HUES6 (cell line): ENCODE measurements at regions not wholly inside any gene's neighbourhood (a gene's known extent, or its start where the extent isn't known, plus 50 kb on each side); places are given as distances from the start of the nearest gene placed in this dataset.

Experiments used
- H3K27ac ChIP-seq: 2 replicates; pipeline ENCODE4 v1.7.0; 2013; ENCODE audit warnings: low read depth, mild to moderate bottlenecking, low read length, inconsistent platforms
- H3K27me3 ChIP-seq: 2 replicates; pipeline ENCODE4 v1.6.1; 2013; ENCODE audit warnings: low read length; ENCODE audit not compliant: control insufficient read depth, insufficient read depth
- H3K36me3 ChIP-seq: 2 replicates; pipeline ENCODE4 v1.6.1; 2013; ENCODE audit warnings: low read length; ENCODE audit not compliant: control insufficient read depth, insufficient read depth
- H3K4me1 ChIP-seq: 2 replicates; pipeline ENCODE4 v1.6.1; 2013; ENCODE audit warnings: low read length; ENCODE audit not compliant: control insufficient read depth, insufficient read depth
- H3K4me3 ChIP-seq: 2 replicates; pipeline ENCODE4 v1.5.1; 2013; ENCODE audit warnings: low read depth, low read length
- H3K9ac ChIP-seq: one replicate; pipeline ENCODE4 v1.6.1; 2013; ENCODE audit warnings: mild to moderate bottlenecking, low read length
- H3K9me3 ChIP-seq: 2 replicates; pipeline ENCODE4 v1.6.1; 2013; ENCODE audit warnings: low read depth, low read length; ENCODE audit not compliant: control insufficient read depth, insufficient read depth

- Histone ChIP-seq H3K27me3 (peaks cover 36% of the 10 kb centered on the region), H3K9me3 (no peaks in the 10 kb centered on the region), H3K27ac (no peak overlapping the region), H3K4me3 (peak overlapping the region; percentile 21; the same call in 1 of the 2 replicates), H3K36me3 (no peaks in the 10 kb centered on the region), H3K4me1 (peaks cover 60% of the 10 kb centered on the region), H3K9ac (peak overlapping the region; percentile 3)
Observed at GRCh38 chr16:85330006-85330693, 217.9 kb upstream of the CIBAR2 start.

- H3K4me1 ChIP-seq, result peaks cover 66% of the 10 kb centered on the region
- no peak overlapping the region for H3K27ac ChIP-seq
- H3K9me3 ChIP-seq, result no peaks in the 10 kb centered on the region
- H3K36me3 ChIP-seq, result no peaks in the 10 kb centered on the region
- peak overlapping the region; percentile 21; the same call in 1 of the 2 replicates for H3K4me3 ChIP-seq
- H3K27me3 ChIP-seq, result peaks cover 39% of the 10 kb centered on the region
- peak overlapping the region; percentile 3 for H3K9ac ChIP-seq
Observed at GRCh38 chr16:85330694-85331188, 218.5 kb upstream of the CIBAR2 start.

- no peaks in the 10 kb centered on the region for H3K9me3 ChIP-seq
- no peak overlapping the region for H3K9ac ChIP-seq
- no peak overlapping the region for H3K27ac ChIP-seq
- no peaks in the 10 kb centered on the region for H3K36me3 ChIP-seq
- peaks cover 68% of the 10 kb centered on the region for H3K4me1 ChIP-seq
- no peak overlapping the region for H3K4me3 ChIP-seq
- peaks cover 45% of the 10 kb centered on the region for H3K27me3 ChIP-seq
Observed at GRCh38 chr16:85331688-85332087, 219.4 kb upstream of the CIBAR2 start.

GRCh38 chr16:85332175-85332574 lies 219.9 kb upstream of the CIBAR2 start:
- Histone ChIP-seq H3K36me3 (no peaks in the 10 kb centered on the region), H3K27me3 (peaks cover 45% of the 10 kb centered on the region), H3K4me3 (no peak overlapping the region), H3K9ac (no peak overlapping the region), H3K9me3 (no peaks in the 10 kb centered on the region), H3K4me1 (peaks cover 63% of the 10 kb centered on the region), H3K27ac (no peak overlapping the region)

GRCh38 chr16:85333337-85333736 lies 221.1 kb upstream of the CIBAR2 start:
- Histone ChIP-seq H3K9me3 (no peaks in the 10 kb centered on the region), H3K27ac (no peak overlapping the region), H3K36me3 (no peaks in the 10 kb centered on the region), H3K27me3 (peaks cover 45% of the 10 kb centered on the region), H3K9ac (no peak overlapping the region), H3K4me1 (peaks cover 58% of the 10 kb centered on the region), H3K4me3 (no peak overlapping the region)

GRCh38 chr16:85333744-85334640 lies 221.7 kb upstream of the CIBAR2 start:
- Histone ChIP-seq H3K27ac (no peak overlapping the region; the same call in 1 of the 2 replicates), H3K9me3 (no peaks in the 10 kb centered on the region), H3K4me1 (peaks cover 55% of the 10 kb centered on the region), H3K4me3 (peak overlapping the region; percentile 48), H3K27me3 (peaks cover 45% of the 10 kb centered on the region), H3K9ac (peak overlapping the region; percentile 46), H3K36me3 (no peaks in the 10 kb centered on the region)

- Histone ChIP-seq H3K4me1 (peaks cover 48% of the 10 kb centered on the region), H3K9me3 (no peaks in the 10 kb centered on the region), H3K36me3 (no peaks in the 10 kb centered on the region), H3K4me3 (peak overlapping the region; percentile 48), H3K27ac (peak overlapping the region; percentile 4; the same call in 1 of the 2 replicates), H3K27me3 (peaks cover 45% of the 10 kb centered on the region), H3K9ac (peak overlapping the region; percentile 66)
Observed at GRCh38 chr16:85334718-85335583, 222.7 kb upstream of the CIBAR2 start.

- H3K4me3 ChIP-seq, result peak overlapping the region; percentile 48
- no peaks in the 10 kb centered on the region for H3K36me3 ChIP-seq
- peak overlapping the region; percentile 66 for H3K9ac ChIP-seq
- H3K9me3 ChIP-seq, result no peaks in the 10 kb centered on the region
- H3K27ac ChIP-seq, result peak overlapping the region; percentile 4; the same call in 1 of the 2 replicates
- peaks cover 39% of the 10 kb centered on the region for H3K4me1 ChIP-seq
- H3K27me3 ChIP-seq, result peaks cover 39% of the 10 kb centered on the region
Observed at GRCh38 chr16:85335584-85336491, 223.6 kb upstream of the CIBAR2 start.

- no peak overlapping the region for H3K27ac ChIP-seq
- no peak overlapping the region for H3K9ac ChIP-seq
- peaks cover 25% of the 10 kb centered on the region for H3K27me3 ChIP-seq
- H3K36me3 ChIP-seq, result no peaks in the 10 kb centered on the region
- no peak overlapping the region for H3K4me3 ChIP-seq
- peaks cover 28% of the 10 kb centered on the region for H3K4me1 ChIP-seq
- H3K9me3 ChIP-seq, result no peaks in the 10 kb centered on the region
Observed at GRCh38 chr16:85337910-85338637, 225.8 kb upstream of the CIBAR2 start.
